IMR-90 (cell line): ENCODE measurements at regions not wholly inside any gene's neighbourhood (a gene's known extent, or its start where the extent isn't known, plus 50 kb on each side); places are given as distances from the start of the nearest gene placed in this dataset.

Experiments
- ATAC-seq: fragments of 200-7000 bp; cut with Tn5 transposase; 2 replicates; pipeline ENCODE4 v1.9.1; 2020; ENCODE audit warnings: low read depth, mild to moderate bottlenecking, moderate library complexity
- BruUV-seq: library from RNA; stranded (reverse); fragments of 400-500 nt; replicated peaks from 2 replicates; lab custom pipeline; 2021; lab: Mats Ljungman, UMichigan
- CTCF ChIA-PET: fragments of 300-600 bp; formaldehyde crosslinking; extraction: SDS; loops from one replicate; lab custom pipeline; 2021; ENCODE audit warnings: antibody characterized with exemption; lab: Yijun Ruan, JAX
- POLR2A ChIA-PET: fragments of 300-600 bp; sonication (Branson Sonifier 250); formaldehyde crosslinking; loops from one replicate; lab custom pipeline; 2022; ENCODE audit warnings: antibody characterized with exemption; ENCODE audit not compliant: unreplicated experiment; lab: Charles Lee
- DNase-seq: peaks from one replicate; pipeline ENCODE4 v3.0.0; 2013
- H2AFZ ChIP-seq: replicated peaks from 2 replicates; pipeline ENCODE3; 2013; ENCODE audit warnings: low read length, mild to moderate bottlenecking; ENCODE audit not compliant: poor library complexity
- H2AK5ac ChIP-seq: 2 replicates; pipeline ENCODE4 v1.6.1; 2013; ENCODE audit warnings: low read depth, low read length, inconsistent platforms
- H2AK9ac ChIP-seq: replicated peaks from 2 replicates; pipeline ENCODE3; 2013; ENCODE audit warnings: mild to moderate bottlenecking, low read depth, low read length, moderate library complexity; ENCODE audit not compliant: poor library complexity
- H2BK120ac ChIP-seq: 2 replicates; pipeline ENCODE4 v1.6.1; 2013; ENCODE audit warnings: low read depth, low read length, inconsistent platforms
- H2BK15ac ChIP-seq: 3 replicates; pipeline ENCODE4 v1.6.1; 2013; ENCODE audit warnings: low read depth, low read length, inconsistent platforms
- H2BK20ac ChIP-seq: 2 replicates; pipeline ENCODE4 v1.6.1; 2013; ENCODE audit warnings: low read depth, mild to moderate bottlenecking, inconsistent platforms, low read length, moderate library complexity
- H2BK5ac ChIP-seq: 2 replicates; pipeline ENCODE4 v1.6.1; 2013; ENCODE audit warnings: mild to moderate bottlenecking, low read depth, low read length, inconsistent platforms; ENCODE audit not compliant: poor library complexity, severe bottlenecking
- H3K14ac ChIP-seq: replicated peaks from 2 replicates; pipeline ENCODE4 v1.6.1; 2013; ENCODE audit warnings: low read depth, low read length, inconsistent platforms
- H3K18ac ChIP-seq: 2 replicates; pipeline ENCODE4 v1.6.1; 2013; ENCODE audit warnings: low read depth, low read length, control low read depth
- H3K23ac ChIP-seq: 2 replicates; pipeline ENCODE4 v1.6.1; 2013; ENCODE audit warnings: low read depth, low read length, inconsistent platforms
- H3K27ac ChIP-seq: 2 replicates; pipeline ENCODE4 v1.5.1; 2013; ENCODE audit warnings: mild to moderate bottlenecking, control low read depth, low read length; ENCODE audit not compliant: insufficient read depth
- H3K27me3 ChIP-seq: 2 replicates; pipeline ENCODE4 v1.6.1; 2013; ENCODE audit warnings: low read length; ENCODE audit not compliant: control insufficient read depth, insufficient read depth
- H3K36me3 ChIP-seq: 2 replicates; pipeline ENCODE4 v1.6.1; 2013; ENCODE audit warnings: low read length, mixed read lengths; ENCODE audit not compliant: control insufficient read depth, insufficient read depth
- H3K4ac ChIP-seq: 2 replicates; pipeline ENCODE4 v1.6.1; 2013; ENCODE audit warnings: low read depth, low read length, inconsistent platforms
- H3K4me1 ChIP-seq: 2 replicates; pipeline ENCODE4 v1.6.1; 2013; ENCODE audit warnings: low read length, mixed read lengths; ENCODE audit not compliant: control insufficient read depth, insufficient read depth
- H3K4me2 ChIP-seq: 2 replicates; pipeline ENCODE4 v1.6.1; 2013; ENCODE audit warnings: low read depth, mild to moderate bottlenecking, control low read depth, low read length, moderate library complexity
- H3K4me3 ChIP-seq: 2 replicates; pipeline ENCODE4 v1.5.1; 2013; ENCODE audit warnings: low read depth, mild to moderate bottlenecking, control low read depth, low read length, moderate library complexity; ENCODE audit not compliant: insufficient read depth
- H3K56ac ChIP-seq: 2 replicates; pipeline ENCODE4 v1.6.1; 2013; ENCODE audit warnings: low read length, inconsistent platforms; ENCODE audit not compliant: insufficient read depth; ENCODE audit errors: extremely low read depth
- H3K79me1 ChIP-seq, 2 experiments: 2 replicates each; pipeline ENCODE4 v1.6.1; 2013; ENCODE audit warnings: low read length in 2 of 2, inconsistent platforms in 1 of 2, low read depth in 1 of 2
- H3K9ac ChIP-seq: 2 replicates; pipeline ENCODE4 v1.6.1; 2013; ENCODE audit warnings: low read depth, low read length, control low read depth
- H3K9me1 ChIP-seq: 2 replicates; pipeline ENCODE4 v1.6.1; 2013; ENCODE audit warnings: low read length, inconsistent platforms; ENCODE audit not compliant: insufficient read depth
- H3K9me3 ChIP-seq: 2 replicates; pipeline ENCODE4 v1.6.1; 2013; ENCODE audit warnings: low read length; ENCODE audit not compliant: control insufficient read depth, insufficient read depth
- H4K20me1 ChIP-seq: 2 replicates; pipeline ENCODE4 v1.6.1; 2013; ENCODE audit warnings: low read length, inconsistent platforms; ENCODE audit not compliant: insufficient read depth
- H4K5ac ChIP-seq: 2 replicates; pipeline ENCODE4 v1.6.1; 2013; ENCODE audit warnings: mild to moderate bottlenecking, low read depth, low read length, control low read depth
- H4K8ac ChIP-seq, 2 experiments: 2 replicates each; pipeline ENCODE4 v1.6.1; 2013; ENCODE audit warnings: low read depth in 2 of 2, low read length in 2 of 2, control low read depth in 1 of 2, inconsistent platforms in 1 of 2
- H4K91ac ChIP-seq: 2 replicates; pipeline ENCODE4 v1.6.1; 2013; ENCODE audit warnings: low read depth, low read length, inconsistent platforms; ENCODE audit not compliant: insufficient read depth
- BHLHE40 ChIP-seq: fragments of 150-350 bp; IDR thresholded peaks from 2 replicates; pipeline ENCODE4 v1.6.1; 2016; ENCODE audit warnings: mild to moderate bottlenecking, low read depth, low read length
- CEBPB ChIP-seq: IDR thresholded peaks from 2 replicates; pipeline ENCODE4 v1.6.1; 2012; ENCODE audit warnings: low read depth, low read length, improper control_type of control experiment
- CHD1 ChIP-seq: IDR thresholded peaks from 2 replicates; pipeline ENCODE4 v1.6.1; 2012; ENCODE audit warnings: low read depth, low read length, improper control_type of control experiment
- FOS ChIP-seq: fragments of 150-350 bp; IDR thresholded peaks from 2 replicates; pipeline ENCODE4 v1.6.1; 2016; ENCODE audit warnings: low read depth, low read length
- MAFK ChIP-seq: IDR thresholded peaks from 2 replicates; pipeline ENCODE4 v1.6.1; 2012; ENCODE audit warnings: low read depth, low read length, improper control_type of control experiment
- MAZ ChIP-seq: IDR thresholded peaks from 2 replicates; pipeline ENCODE4 v1.6.1; 2012; ENCODE audit warnings: low read depth, mild to moderate bottlenecking, low read length, improper control_type of control experiment, moderate library complexity, borderline replicate concordance
- MXI1 ChIP-seq: IDR thresholded peaks from 2 replicates; pipeline ENCODE4 v1.6.1; 2012; ENCODE audit warnings: low read depth, mild to moderate bottlenecking, low read length, moderate library complexity, borderline replicate concordance
- NFE2L2 ChIP-seq: fragments of 150-350 bp; IDR thresholded peaks from 2 replicates; pipeline ENCODE4 v1.6.1; 2016; ENCODE audit warnings: low read depth, mild to moderate bottlenecking, low read length
- POLR2A ChIP-seq: IDR thresholded peaks from 2 replicates; pipeline ENCODE4 v1.6.1; 2012; ENCODE audit warnings: mild to moderate bottlenecking, low read depth, low read length
- RAD21 ChIP-seq: IDR thresholded peaks from 2 replicates; pipeline ENCODE4 v1.6.1; 2012; ENCODE audit warnings: low read length, improper control_type of control experiment
- RCOR1 ChIP-seq: IDR thresholded peaks from 2 replicates; pipeline ENCODE4 v1.6.1; 2012; ENCODE audit warnings: mild to moderate bottlenecking, low read length, improper control_type of control experiment; ENCODE audit not compliant: insufficient replicate concordance
- RFX5 ChIP-seq: IDR thresholded peaks from 2 replicates; pipeline ENCODE4 v1.8.0; 2012; ENCODE audit warnings: low read depth, mild to moderate bottlenecking, low read length, moderate library complexity
- SMC3 ChIP-seq: fragments of 150-350 bp; IDR thresholded peaks from 2 replicates; pipeline ENCODE4 v1.6.1; 2016; ENCODE audit warnings: low read depth, mild to moderate bottlenecking, antibody characterized with exemption, low read length, moderate library complexity
- WGBS, 2 experiments: methylation state at CpG; one replicate each; pipeline versions ENCODE4 v1.1.5 to v1.1.7; 2013; ENCODE audit warnings: missing lambda C conversion rate in 2 of 2; ENCODE audit not compliant: insufficient read length in 1 of 2; ENCODE audit errors: extremely low coverage in 2 of 2; 5-methylcytosine and 5-hydroxymethylcytosine counted together
- dilution Hi-C: fragments of 300-500 bp; cut with HindIII; formaldehyde crosslinking; loops from one replicate; pipeline ENCODE4 v1.14.3; 2018; ENCODE audit warnings: low sequenced_read_pairs; ENCODE audit not compliant: unreplicated experiment
- in situ Hi-C: fragments of 300-500 bp; cut with MboI; formaldehyde crosslinking; loops from 3 replicates; pipeline ENCODE4 v1.14.3; 2019; ENCODE audit warnings: low sequenced_read_pairs, inconsistent platforms, mixed read lengths
- intact Hi-C: fragments of 100-400 bp; cut with micrococcal nuclease; formaldehyde crosslinking; loops from 2 replicates; pipeline ENCODE4 v1.10.0; 2022
- TF ChIP-seq, protein P1 (sequence below): fragments of 150-350 bp; IDR thresholded peaks from 2 replicates; pipeline ENCODE4 v1.6.1; 2016; ENCODE audit warnings: low read depth, mild to moderate bottlenecking, low read length, moderate library complexity, borderline replicate concordance
- TF ChIP-seq, protein P2 (sequence below): fragments of 150-350 bp; IDR thresholded peaks from 2 replicates; pipeline ENCODE4 v1.6.1; 2017; ENCODE audit warnings: mild to moderate bottlenecking, antibody characterized with exemption, low read length, low read depth
- TF ChIP-seq, protein P3 (sequence below): conservative IDR thresholded peaks from 2 replicates; pipeline ENCODE4 v1.5.1; 2012; ENCODE audit warnings: mild to moderate bottlenecking, low read depth, low read length, improper control_type of control experiment

DNA sequence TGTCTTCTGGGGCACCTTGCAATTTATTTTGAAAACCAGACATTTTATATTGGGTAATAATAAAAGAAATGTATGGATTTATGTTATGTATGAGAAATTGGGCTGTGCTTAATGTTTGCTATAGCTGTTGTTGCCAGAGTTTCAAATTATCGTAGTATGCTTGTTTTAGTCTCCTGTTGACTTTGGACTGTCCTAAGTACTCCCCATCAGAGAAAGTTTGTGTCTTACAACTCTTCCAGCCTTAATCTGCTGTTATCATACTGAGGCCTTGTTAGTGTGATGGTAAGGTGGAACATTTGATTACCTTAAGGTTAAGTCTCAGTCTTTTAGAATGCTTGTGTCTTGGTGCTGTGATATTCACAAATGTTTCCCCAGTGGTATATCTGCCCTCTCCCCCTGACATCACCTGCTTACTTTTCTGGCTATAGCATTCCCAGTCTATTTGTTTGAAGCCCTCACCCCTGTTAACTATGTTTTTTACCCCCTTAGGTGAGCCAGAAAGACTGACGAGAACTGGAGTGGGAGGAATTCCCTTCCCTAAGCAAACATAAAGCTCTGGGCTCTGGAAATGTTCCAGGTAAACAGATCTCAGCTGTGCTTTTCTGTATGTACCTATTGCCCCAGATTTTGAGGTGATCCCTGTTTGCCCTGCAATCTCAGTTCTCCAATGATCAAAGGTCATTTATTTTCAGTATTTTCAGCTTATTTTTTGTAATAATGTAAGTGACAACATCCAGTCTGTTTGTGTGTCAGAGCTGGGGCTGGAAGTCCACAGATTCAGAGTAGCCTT lies 581.1 kb upstream of the CITED2 start:
- Histone ChIP-seq H3K79me1 (no peaks in the 10 kb centered on the region), H2AFZ (no peak overlapping the region), H3K27me3 (no peaks in the 10 kb centered on the region), H3K27ac (no peak overlapping the region), H3K4me2 (no peak overlapping the region), H3K4ac (no peak overlapping the region), H3K9me3 (no peaks in the 10 kb centered on the region), H4K8ac (no peak overlapping the region), H3K4me3 (no peak overlapping the region), H3K36me3 (no peaks in the 10 kb centered on the region), H3K23ac (no peak overlapping the region), H4K91ac (no peak overlapping the region), H2BK20ac (no peak overlapping the region), H4K5ac (no peak overlapping the region), H2AK9ac (no peak overlapping the region), H3K14ac (no peak overlapping the region), H2BK15ac (no peak overlapping the region), H3K9me1 (no peaks in the 10 kb centered on the region), H3K4me1 (no peaks in the 10 kb centered on the region), H4K20me1 (no peaks in the 10 kb centered on the region), H2AK5ac (no peak overlapping the region), H2BK5ac (no peak overlapping the region), H3K18ac (no peak overlapping the region), H3K56ac (no peak overlapping the region), H3K9ac (no peak overlapping the region), H2BK120ac (no peak overlapping the region)
- ATAC-seq (no peak), DNase-seq (no peak)
- no CpG with 5 or more reads among the region's 2 CpGs for WGBS, 2 experiments
- CTCF ChIA-PET: no interaction called here
- in situ Hi-C loops: no loop called here
- TF ChIP-seq RFX5 (no peak), RCOR1 (no peak), POLR2A (no peak), RAD21 (no peak), MAFK (no peak), CEBPB (no peak), CHD1 (no peak), MAZ (no peak), FOS (no peak), NFE2L2 (no peak), BHLHE40 (no peak), SMC3 (no peak), MXI1 (no peak)
- TF ChIP-seq, protein P1, sequence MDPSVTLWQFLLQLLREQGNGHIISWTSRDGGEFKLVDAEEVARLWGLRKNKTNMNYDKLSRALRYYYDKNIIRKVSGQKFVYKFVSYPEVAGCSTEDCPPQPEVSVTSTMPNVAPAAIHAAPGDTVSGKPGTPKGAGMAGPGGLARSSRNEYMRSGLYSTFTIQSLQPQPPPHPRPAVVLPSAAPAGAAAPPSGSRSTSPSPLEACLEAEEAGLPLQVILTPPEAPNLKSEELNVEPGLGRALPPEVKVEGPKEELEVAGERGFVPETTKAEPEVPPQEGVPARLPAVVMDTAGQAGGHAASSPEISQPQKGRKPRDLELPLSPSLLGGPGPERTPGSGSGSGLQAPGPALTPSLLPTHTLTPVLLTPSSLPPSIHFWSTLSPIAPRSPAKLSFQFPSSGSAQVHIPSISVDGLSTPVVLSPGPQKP: no peak
- TF ChIP-seq, protein P2, sequence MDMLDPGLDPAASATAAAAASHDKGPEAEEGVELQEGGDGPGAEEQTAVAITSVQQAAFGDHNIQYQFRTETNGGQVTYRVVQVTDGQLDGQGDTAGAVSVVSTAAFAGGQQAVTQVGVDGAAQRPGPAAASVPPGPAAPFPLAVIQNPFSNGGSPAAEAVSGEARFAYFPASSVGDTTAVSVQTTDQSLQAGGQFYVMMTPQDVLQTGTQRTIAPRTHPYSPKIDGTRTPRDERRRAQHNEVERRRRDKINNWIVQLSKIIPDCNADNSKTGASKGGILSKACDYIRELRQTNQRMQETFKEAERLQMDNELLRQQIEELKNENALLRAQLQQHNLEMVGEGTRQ: no peak
- TF ChIP-seq, protein P3, sequence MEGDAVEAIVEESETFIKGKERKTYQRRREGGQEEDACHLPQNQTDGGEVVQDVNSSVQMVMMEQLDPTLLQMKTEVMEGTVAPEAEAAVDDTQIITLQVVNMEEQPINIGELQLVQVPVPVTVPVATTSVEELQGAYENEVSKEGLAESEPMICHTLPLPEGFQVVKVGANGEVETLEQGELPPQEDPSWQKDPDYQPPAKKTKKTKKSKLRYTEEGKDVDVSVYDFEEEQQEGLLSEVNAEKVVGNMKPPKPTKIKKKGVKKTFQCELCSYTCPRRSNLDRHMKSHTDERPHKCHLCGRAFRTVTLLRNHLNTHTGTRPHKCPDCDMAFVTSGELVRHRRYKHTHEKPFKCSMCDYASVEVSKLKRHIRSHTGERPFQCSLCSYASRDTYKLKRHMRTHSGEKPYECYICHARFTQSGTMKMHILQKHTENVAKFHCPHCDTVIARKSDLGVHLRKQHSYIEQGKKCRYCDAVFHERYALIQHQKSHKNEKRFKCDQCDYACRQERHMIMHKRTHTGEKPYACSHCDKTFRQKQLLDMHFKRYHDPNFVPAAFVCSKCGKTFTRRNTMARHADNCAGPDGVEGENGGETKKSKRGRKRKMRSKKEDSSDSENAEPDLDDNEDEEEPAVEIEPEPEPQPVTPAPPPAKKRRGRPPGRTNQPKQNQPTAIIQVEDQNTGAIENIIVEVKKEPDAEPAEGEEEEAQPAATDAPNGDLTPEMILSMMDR: no peak
- intact Hi-C loops: no loop called here
- dilution Hi-C loops: no loop called here
- POLR2A ChIA-PET: no interaction called here
- BruUV-seq: no TSS peak
